Neural cell (in vitro differentiated cells): ENCODE measurements at regions not wholly inside any gene's neighbourhood (a gene's known extent, or its start where the extent isn't known, plus 50 kb on each side); places are given as distances from the start of the nearest gene placed in this dataset.

Experiments used
- H2AFZ ChIP-seq: fragments of 200-600, 300-800 bp; sonication (generic), shearing (Covaris generic); 2 replicates; pipeline ENCODE4 v1.6.0; 2014; ENCODE audit warnings: low read depth, mild to moderate bottlenecking, antibody characterized with exemption, low read length, moderate library complexity
- H3F3A ChIP-seq: fragments of 200-600 bp; shearing (Covaris generic); 2 replicates; pipeline ENCODE4 v1.6.1; 2016; ENCODE audit warnings: mild to moderate bottlenecking, moderate library complexity, mixed read lengths, antibody characterized with exemption, low read length; ENCODE audit not compliant: insufficient read depth, poor library complexity, severe bottlenecking
- H3K27ac ChIP-seq: fragments of 200-600, 300-800 bp; sonication (generic), shearing (Covaris generic); 2 replicates; pipeline ENCODE4 v1.5.1; 2014; ENCODE audit warnings: mild to moderate bottlenecking, low read length, moderate library complexity
- H3K27me3 ChIP-seq: fragments of 300-800, 200-600 bp; sonication (generic), shearing (Covaris generic); 2 replicates; pipeline ENCODE4 v1.6.0; 2014; ENCODE audit warnings: mild to moderate bottlenecking, low read depth, low read length, moderate library complexity; ENCODE audit not compliant: insufficient read depth
- H3K36me3 ChIP-seq: fragments of 300-800, 200-600 bp; sonication (generic), shearing (Covaris generic); 2 replicates; pipeline ENCODE4 v1.5.1; 2014; ENCODE audit warnings: mild to moderate bottlenecking, antibody characterized with exemption, low read length, moderate library complexity; ENCODE audit not compliant: insufficient read depth
- H3K4me2 ChIP-seq: fragments of 300-800, 200-600 bp; sonication (generic), shearing (Covaris generic); 2 replicates; pipeline ENCODE4 v1.6.0; 2014; ENCODE audit warnings: mild to moderate bottlenecking, low read length
- H3K4me3 ChIP-seq: fragments of 300-800, 200-600 bp; sonication (generic), shearing (Covaris generic); 2 replicates; pipeline ENCODE4 v1.5.1; 2014; ENCODE audit warnings: mild to moderate bottlenecking, low read length, moderate library complexity
- H3K79me2 ChIP-seq: fragments of 200-600 bp; shearing (Covaris generic); replicated peaks from 2 replicates; pipeline ENCODE4 v1.6.0; 2014; ENCODE audit warnings: mild to moderate bottlenecking, low read length, moderate library complexity; ENCODE audit not compliant: insufficient read depth
- H3K9ac ChIP-seq: fragments of 300-800, 200-600 bp; sonication (generic), shearing (Covaris generic); 2 replicates; pipeline ENCODE4 v1.6.1; 2016; ENCODE audit warnings: mild to moderate bottlenecking, low read length, mixed read lengths
- H3K9me2 ChIP-seq: fragments of 200-600 bp; shearing (Covaris generic); 2 replicates; pipeline ENCODE4 v1.6.1; 2016; ENCODE audit warnings: mild to moderate bottlenecking, low read length, mixed read lengths; ENCODE audit not compliant: insufficient read depth
- H3K9me3 ChIP-seq: fragments of 200-600, 300-800 bp; sonication (generic), shearing (Covaris generic); 2 replicates; pipeline ENCODE4 v1.6.1; 2016; ENCODE audit warnings: mild to moderate bottlenecking, mixed run types, low read length, moderate library complexity, mixed read lengths
- H4K20me1 ChIP-seq: fragments of 200-600 bp; shearing (Covaris generic); 2 replicates; pipeline ENCODE4 v1.6.1; 2016; ENCODE audit warnings: mild to moderate bottlenecking, mixed run types; ENCODE audit not compliant: insufficient read depth
- EP300 ChIP-seq: fragments of 450-650 bp; conservative IDR thresholded peaks from 2 replicates; pipeline ENCODE4 v1.6.1; 2014; ENCODE audit warnings: antibody characterized with exemption, mild to moderate bottlenecking, moderate library complexity; ENCODE audit not compliant: poor library complexity, severe bottlenecking
- EZH2 ChIP-seq: fragments of 200-600, 300-800 bp; shearing (Covaris generic), sonication (generic); IDR thresholded peaks from 2 replicates; pipeline ENCODE4 v1.6.1; 2014; ENCODE audit warnings: antibody characterized with exemption, low read length, borderline replicate concordance, mild to moderate bottlenecking; ENCODE audit not compliant: insufficient read depth, poor library complexity, severe bottlenecking
- MXI1 ChIP-seq: fragments of 450-650 bp; conservative IDR thresholded peaks from 2 replicates; pipeline ENCODE4 v1.6.1; 2014; ENCODE audit warnings: antibody characterized with exemption, mild to moderate bottlenecking; ENCODE audit not compliant: poor library complexity, severe bottlenecking
- POLR2AphosphoS5 ChIP-seq: IDR thresholded peaks from 2 replicates; pipeline ENCODE4 v1.6.1; 2012
- RAD21 ChIP-seq: fragments of 450-650 bp; conservative IDR thresholded peaks from 2 replicates; pipeline ENCODE4 v1.6.1; 2014; ENCODE audit warnings: antibody characterized with exemption, mild to moderate bottlenecking, moderate library complexity
- REST ChIP-seq: IDR thresholded peaks from 2 replicates; pipeline ENCODE4 v1.6.1; 2012; ENCODE audit warnings: borderline replicate concordance
- SMC3 ChIP-seq: fragments of 450-650 bp; conservative IDR thresholded peaks from 2 replicates; pipeline ENCODE4 v1.6.1; 2014; ENCODE audit warnings: antibody characterized with exemption, mild to moderate bottlenecking, moderate library complexity; ENCODE audit not compliant: poor library complexity
- TAF1 ChIP-seq: IDR thresholded peaks from 2 replicates; pipeline ENCODE4 v1.6.1; 2012; ENCODE audit warnings: low read depth
- TF ChIP-seq, protein P1 (sequence below): fragments of 450-650 bp; IDR thresholded peaks from 2 replicates; pipeline ENCODE4 v1.5.1; 2014; ENCODE audit warnings: antibody characterized with exemption, mild to moderate bottlenecking, moderate library complexity; ENCODE audit not compliant: poor library complexity, severe bottlenecking

DNA sequence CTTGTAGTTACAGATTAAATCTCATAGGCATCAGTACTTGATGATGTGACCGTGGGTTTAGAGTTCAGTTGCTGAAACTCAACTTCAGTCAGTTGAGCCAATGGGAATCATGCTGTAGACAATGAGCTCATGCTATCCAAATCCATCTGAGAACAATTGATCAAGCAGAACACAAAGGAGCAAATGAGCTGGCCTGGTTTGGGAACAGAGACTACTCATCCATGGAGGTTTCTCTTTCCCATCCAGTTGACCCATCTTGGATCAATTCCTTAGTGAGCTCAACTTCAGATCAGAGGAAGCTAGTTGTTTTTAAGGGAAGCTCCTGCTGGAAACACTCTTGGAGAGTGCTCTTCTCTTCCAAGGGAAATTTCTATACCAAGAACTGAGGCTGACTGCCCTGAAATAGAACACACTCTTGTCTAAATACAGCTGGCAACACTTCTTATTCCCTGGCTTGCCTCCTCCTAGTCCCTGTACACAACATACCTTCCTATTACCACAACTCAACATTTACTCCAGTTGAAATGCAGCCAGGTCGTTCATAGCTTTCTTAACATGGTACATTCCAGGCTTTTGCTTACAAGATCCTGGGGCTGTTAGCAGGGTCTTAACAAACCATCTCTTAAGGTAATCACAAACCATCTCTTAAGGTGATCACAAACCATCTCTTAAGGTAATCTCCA is 203.9 kb upstream of the PRDM1 start:
- no peaks in the 10 kb centered on the region for H3K9me3 ChIP-seq
- no peaks in the 10 kb centered on the region for H3K27me3 ChIP-seq
- no peak overlapping the region for H3K4me2 ChIP-seq

DNA sequence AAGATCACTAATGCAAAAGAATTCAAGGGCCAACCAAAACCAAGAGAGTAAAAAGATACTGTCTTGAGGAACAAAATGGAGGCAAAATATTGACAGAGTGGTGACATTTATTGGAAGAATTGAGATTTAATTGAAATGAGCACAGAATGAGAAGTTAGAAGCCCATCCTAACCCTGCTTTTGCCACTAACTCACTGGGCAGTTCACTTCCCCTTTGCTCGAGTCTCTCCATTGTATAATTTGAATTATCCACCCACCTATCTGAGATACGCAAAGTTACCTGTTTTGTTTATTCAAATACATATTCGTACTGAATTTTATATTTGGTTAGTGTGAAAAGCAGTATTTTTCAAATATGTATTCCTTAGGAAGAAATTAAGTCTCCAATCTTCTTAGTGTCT is 204.5 kb upstream of the PRDM1 start:
- H3K36me3 ChIP-seq: no peaks in the 10 kb centered on the region
- TF ChIP-seq RAD21 (no peak), TAF1 (no peak), EP300 (no peak), MXI1 (no peak), POLR2AphosphoS5 (no peak), SMC3 (no peak), EZH2 (no peak)
- TF ChIP-seq, protein P1, sequence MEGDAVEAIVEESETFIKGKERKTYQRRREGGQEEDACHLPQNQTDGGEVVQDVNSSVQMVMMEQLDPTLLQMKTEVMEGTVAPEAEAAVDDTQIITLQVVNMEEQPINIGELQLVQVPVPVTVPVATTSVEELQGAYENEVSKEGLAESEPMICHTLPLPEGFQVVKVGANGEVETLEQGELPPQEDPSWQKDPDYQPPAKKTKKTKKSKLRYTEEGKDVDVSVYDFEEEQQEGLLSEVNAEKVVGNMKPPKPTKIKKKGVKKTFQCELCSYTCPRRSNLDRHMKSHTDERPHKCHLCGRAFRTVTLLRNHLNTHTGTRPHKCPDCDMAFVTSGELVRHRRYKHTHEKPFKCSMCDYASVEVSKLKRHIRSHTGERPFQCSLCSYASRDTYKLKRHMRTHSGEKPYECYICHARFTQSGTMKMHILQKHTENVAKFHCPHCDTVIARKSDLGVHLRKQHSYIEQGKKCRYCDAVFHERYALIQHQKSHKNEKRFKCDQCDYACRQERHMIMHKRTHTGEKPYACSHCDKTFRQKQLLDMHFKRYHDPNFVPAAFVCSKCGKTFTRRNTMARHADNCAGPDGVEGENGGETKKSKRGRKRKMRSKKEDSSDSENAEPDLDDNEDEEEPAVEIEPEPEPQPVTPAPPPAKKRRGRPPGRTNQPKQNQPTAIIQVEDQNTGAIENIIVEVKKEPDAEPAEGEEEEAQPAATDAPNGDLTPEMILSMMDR: no peak

More for the DNA sequence above, 203.9 kb upstream of the PRDM1 start:
- H3K9ac ChIP-seq: no peak overlapping the region
- H3K4me3 ChIP-seq: no peak overlapping the region
- H3K36me3 ChIP-seq: no peaks in the 10 kb centered on the region
- no peaks in the 10 kb centered on the region for H3F3A ChIP-seq
- H3K79me2 ChIP-seq: no peaks in the 10 kb centered on the region
- no peaks in the 10 kb centered on the region for H3K9me2 ChIP-seq
- TF ChIP-seq, protein P1: no peak
- TF ChIP-seq RAD21: no peak
- TF ChIP-seq REST: no peak
- TF ChIP-seq EZH2: no peak
- no peak for TF ChIP-seq SMC3
- no peak for TF ChIP-seq TAF1
- TF ChIP-seq MXI1: no peak
- no peak for TF ChIP-seq POLR2AphosphoS5
- no peak for TF ChIP-seq EP300
- H3K27ac ChIP-seq: no peak overlapping the region
- H2AFZ ChIP-seq: no peak overlapping the region
- no peaks in the 10 kb centered on the region for H4K20me1 ChIP-seq

More for the DNA sequence above, 204.5 kb upstream of the PRDM1 start:
- H3K4me2 ChIP-seq: no peak overlapping the region
- H3K27me3 ChIP-seq: no peaks in the 10 kb centered on the region
- H3K27ac ChIP-seq: no peak overlapping the region
- H3K9me3 ChIP-seq: no peaks in the 10 kb centered on the region
- H3K9me2 ChIP-seq: no peaks in the 10 kb centered on the region
- H2AFZ ChIP-seq: no peak overlapping the region
- H3F3A ChIP-seq: no peaks in the 10 kb centered on the region
- H4K20me1 ChIP-seq: no peaks in the 10 kb centered on the region
- H3K9ac ChIP-seq: no peak overlapping the region
- no peaks in the 10 kb centered on the region for H3K79me2 ChIP-seq
- H3K4me3 ChIP-seq: no peak overlapping the region
